Upper lobe of left lung (tissue), 4 donors: ENCODE measurements at regions not wholly inside any gene's neighbourhood (a gene's known extent, or its start where the extent isn't known, plus 50 kb on each side); places are given as distances from the start of the nearest gene placed in this dataset.

ENCODE experiments used
- CTCF ChIP-seq, 6 experiments: fragments of 450-650 bp in 4 of 6; fragments of 200-600 bp in 2 of 6; sonication (generic) in 2 of 6; IDR thresholded peaks; one replicate each; pipeline ENCODE4 v1.5.1; 2016 to 2019; ENCODE audit warnings: antibody characterized with exemption in 6 of 6
- EP300 ChIP-seq, 4 donors: sonication (generic); formaldehyde crosslinking; IDR thresholded peaks; one replicate each; pipeline ENCODE4 v1.5.1; 2017; ENCODE audit warnings: antibody characterized with exemption in 4 of 4, control low read depth in 2 of 4
- POLR2A ChIP-seq, 4 donors: fragments of 450-650 bp; IDR thresholded peaks; one replicate each; pipeline ENCODE4 v1.5.1; 2016 to 2017; ENCODE audit warnings: antibody characterized with exemption in 4 of 4, mild to moderate bottlenecking in 2 of 4
- POLR2AphosphoS5 ChIP-seq, 2 donors: sonication (generic); formaldehyde crosslinking; IDR thresholded peaks; one replicate each; pipeline ENCODE4 v1.5.1; 2017; ENCODE audit warnings: antibody characterized with exemption in 2 of 2

DNA sequence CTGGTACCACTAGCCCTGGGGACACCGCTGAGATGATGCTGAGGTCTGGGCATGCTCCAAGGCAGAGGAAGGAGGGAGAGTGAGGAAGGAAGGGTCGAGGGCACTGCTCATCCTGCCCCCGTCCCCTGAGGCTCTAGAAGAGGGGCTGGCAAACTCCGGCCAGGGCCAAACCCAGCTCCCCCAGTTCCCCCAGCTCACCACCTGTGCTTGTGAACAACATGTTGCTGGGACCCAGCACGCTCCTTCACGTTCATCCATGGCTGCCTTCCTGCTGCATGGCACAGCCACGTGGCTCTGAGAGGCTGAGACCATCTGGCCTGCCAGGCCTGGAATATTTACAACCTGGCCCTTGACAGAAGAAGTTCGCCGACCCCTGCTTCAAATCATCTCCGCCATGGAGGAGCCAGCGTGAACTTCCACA lies 81.2 kb downstream of the RBFOX3 start:
- TF ChIP-seq CTCF (IDR thresholded peaks at IDR 0.05), result no peak
- no peak for TF ChIP-seq EP300 (IDR thresholded peaks at IDR 0.05)
- no peak for TF ChIP-seq POLR2A (IDR thresholded peaks at IDR 0.05)
- no peak for TF ChIP-seq POLR2AphosphoS5 (IDR thresholded peaks at IDR 0.05)
